Right ventricle myocardium inferior (tissue), 1 donor: ENCODE measurements at regions not wholly inside any gene's neighbourhood (a gene's known extent, or its start where the extent isn't known, plus 50 kb on each side); places are given as distances from the start of the nearest gene placed in this dataset.
A peak's percentile ranks its signal among the peaks of the same experiment; 100 is the strongest.
"Not testable (repeated sequence)": the region's sequence is repeated elsewhere in the genome, so short reads cannot be mapped to it uniquely, and the experiment has no call there.

ENCODE experiments used
- ATAC-seq: fragments of 200-7000 bp; cut with Tn5 transposase; one replicate; pipeline ENCODE4 v1.9.1; 2020; ENCODE audit warnings: mild to moderate bottlenecking, moderate library complexity
- DNase-seq: peaks from one replicate; pipeline ENCODE4 v3.0.0; 2021; ENCODE audit errors: missing footprints
- intact Hi-C: fragments of 100-400 bp; cut with DNase I; formaldehyde crosslinking; loops from one replicate; pipeline ENCODE4 v1.11.0; 2022
- donor health status: DM: no; HTN: yes; CAD: no; lungs with severe emphysema.

DNA sequence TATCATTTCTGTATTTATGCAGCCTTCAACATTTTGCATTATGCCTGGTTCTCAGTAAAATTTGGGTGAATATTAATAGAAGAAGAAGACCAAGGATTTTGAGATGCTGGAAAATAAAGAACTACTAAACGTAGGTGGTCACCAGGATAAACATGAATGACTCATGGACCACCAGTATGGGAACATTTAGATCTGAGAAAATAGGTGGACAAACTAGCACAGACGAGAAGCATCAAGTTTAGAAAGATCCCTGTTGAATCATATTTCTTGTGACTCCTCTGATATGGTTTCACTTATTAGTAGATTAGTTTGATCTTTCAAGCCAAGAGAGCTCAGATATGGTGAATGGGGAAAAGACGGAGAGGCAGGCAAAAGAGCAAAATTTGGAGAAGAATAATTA is 97.9 kb downstream of the RAP2B start:
- DNase-seq (no peak), ATAC-seq (no peak)
- intact Hi-C loops: no loop called here

DNA sequence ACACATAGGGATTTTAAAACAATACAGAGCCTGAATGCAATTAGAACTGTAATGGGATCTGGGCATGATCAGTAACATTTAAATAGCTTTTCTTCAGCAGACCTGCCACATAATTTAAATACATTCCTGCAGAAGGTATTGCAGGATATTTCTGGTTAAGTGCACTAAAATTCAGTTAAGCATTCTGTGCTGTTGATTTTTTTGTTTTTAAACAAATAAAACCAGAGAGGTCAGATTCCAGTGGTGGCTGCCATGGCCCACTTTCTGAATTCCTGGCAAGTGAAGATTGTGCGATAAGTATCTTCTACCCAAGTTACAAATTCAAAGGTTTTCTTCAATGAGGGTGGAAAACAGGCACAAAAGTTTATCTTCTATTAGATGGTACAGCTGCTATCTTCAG is 98.7 kb downstream of the RAP2B start:
- no peak for DNase-seq
- intact Hi-C loops: no loop called here
- ATAC-seq: no peak

DNA sequence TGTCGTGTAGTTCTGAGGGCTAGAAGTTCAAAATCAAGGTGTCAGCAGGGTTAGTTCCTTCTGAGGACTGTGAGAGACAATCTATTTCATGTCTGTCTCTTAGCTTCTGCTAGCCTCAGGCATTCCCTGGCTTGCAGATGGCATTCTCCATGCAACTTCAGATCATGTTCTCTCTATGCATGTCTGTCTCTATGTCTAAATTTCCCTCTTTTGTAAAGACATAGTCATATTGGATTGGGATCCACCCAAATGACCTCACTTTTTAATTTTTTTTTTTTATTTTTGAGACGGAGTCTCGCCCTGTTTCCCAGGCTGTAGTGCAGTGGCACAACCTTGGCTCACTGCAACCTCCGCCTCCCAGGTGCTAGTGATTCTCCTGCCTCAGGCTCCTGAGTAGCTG is 104.6 kb downstream of the RAP2B start:
- ATAC-seq: no peak
- intact Hi-C loops: no loop called here
- DNase-seq: no peak

DNA sequence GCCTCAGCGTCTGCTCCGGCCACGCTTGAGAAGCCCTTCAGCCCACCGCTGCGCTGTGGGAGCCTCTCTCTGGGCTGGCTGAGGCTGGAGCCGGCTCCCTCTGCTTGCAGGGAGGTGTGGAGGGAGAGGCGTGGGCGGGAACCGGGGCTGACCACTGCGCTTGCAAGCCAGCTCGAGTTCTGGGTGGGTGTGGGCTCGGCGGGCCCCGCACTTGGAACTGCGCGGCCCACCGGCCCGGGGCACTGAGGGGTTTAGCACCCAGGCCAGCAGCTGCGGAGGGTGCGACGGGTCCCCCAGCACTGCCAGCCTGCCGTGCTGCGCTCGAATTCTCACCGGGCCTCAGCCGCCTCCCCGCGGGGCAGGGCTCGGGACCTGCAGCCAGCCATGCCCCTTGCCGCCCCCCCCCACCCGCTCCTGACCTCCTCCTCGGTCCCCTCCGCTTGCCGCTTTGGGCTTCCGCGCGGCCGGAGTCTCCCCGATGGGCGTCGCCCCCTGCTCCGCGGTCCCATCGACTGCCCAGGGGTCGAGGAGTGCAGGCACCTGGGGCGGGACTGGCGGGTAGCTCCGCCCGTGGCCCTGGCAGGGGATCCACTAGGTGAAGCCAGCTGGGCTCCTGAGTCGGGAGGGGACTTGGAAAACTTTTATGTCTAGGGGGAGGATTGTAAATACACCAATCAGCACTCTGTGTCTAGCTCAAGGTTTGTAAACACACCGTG is 106.7 kb downstream of the RAP2B start:
- no peak for DNase-seq
- ATAC-seq: no peak
- intact Hi-C loops: no loop called here

DNA sequence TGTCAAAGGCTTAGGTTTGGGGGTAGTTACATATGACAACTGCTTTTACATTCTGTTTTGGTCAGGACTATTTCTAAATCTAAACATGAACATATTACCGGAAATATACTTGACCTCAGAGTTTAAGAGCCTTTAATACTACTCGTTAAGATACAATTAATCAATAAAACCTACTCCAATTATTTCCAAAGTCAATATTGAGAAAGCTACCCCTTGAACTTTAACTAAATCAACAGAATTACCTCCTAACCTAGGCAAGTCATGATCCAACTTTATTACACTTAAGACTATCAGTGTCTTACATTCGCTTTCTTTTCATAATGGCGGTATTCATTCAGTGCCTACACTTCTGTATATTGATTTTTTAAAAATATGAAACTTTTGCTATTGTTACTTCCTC is 107.7 kb downstream of the RAP2B start:
- no peak for ATAC-seq
- DNase-seq: no peak
- intact Hi-C loops: no loop called here

DNA sequence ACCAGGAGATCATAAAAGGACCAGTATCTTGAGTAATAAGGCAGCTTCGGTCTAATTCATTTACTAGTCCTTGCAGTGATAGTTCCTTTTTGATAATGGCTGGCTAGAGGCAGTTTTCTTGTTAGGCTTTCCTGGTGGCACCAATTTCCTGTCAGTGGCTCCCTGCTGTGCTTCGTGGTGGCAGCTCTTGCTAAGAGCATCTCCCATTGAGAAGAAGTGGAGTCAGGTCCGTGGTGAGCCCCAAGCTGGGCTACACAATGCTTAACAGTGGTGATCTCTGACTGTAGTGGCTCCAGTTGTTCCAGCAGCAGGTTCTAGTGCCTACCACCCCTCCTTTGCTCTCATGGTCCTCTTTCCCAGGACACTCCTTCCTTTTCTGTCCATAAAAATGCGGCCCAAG is 111.2 kb downstream of the RAP2B start:
- no peak for ATAC-seq
- intact Hi-C loops: no loop called here
- no peak for DNase-seq

DNA sequence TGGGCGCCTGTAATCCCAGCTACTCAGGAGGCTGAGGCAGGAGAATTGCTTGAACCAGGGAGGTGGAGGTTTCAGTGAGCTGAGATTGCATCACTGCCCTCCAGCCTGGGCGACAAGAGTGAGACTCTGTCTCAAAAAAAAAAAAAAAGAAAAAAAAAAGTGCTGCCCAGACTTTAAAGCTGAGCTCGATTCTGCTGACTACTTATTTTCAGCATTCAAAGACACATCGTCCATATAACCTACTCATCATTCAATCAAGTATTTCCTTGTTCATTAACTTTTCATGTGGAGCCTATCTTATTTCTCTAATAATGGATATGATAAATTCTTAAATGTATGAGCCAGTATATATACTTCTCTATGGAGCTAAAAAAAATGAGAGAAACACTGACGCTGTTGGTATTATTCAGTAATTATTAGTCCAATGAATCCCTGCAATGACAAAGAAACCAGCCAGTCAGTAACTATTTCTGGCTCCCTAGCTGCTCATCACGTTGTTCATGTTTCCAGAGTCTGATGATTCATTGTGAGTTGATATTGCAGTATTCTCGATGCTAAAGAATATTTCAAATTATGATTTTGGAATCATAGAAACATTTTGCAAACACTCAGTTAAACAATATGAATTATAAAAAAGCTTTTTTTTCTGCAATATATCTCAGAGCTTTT is 111.9 kb downstream of the RAP2B start:
- intact Hi-C loops: no loop called here
- DNase-seq (no peak), ATAC-seq (no peak)

DNA sequence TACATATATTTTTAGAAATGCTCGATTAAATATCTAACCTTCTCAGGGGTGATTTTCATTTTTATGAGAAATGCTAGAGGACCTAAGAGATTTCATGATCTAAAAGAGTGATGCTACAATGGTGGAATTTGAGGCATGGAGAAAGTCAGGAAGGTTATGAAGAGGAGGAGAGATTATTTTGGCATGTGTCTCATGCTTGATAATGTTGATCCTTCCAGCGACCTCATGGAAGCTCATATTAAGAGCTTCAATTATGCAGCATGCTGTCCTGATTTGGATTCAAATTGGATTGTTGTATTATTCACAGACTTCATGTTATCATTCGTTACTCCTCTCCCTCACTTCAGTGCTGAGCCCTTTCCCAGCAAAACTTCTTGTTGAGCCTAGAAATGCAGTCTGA is 112.5 kb downstream of the RAP2B start:
- intact Hi-C loops: no loop called here
- no peak for DNase-seq
- ATAC-seq: no peak

DNA sequence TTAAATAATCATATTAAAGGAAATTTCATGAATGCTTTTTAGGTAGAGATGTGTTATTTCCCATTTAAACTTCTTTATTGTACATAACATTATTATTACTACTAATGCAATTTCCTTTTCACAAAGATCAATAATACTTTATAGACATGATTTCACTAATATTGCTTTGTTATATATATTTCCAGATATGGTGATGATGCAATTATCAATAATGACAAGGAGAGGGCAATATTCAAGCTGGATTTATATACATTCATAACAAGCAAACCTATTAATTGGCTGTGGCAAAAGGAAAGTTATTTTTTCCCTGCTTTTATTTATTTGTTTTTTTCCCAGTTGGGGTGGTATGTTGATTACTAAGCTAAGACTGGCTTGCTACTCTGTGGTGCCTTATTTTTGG is 113.5 kb downstream of the RAP2B start:
- intact Hi-C loops: no loop called here
- ATAC-seq: no peak
- DNase-seq: no peak

DNA sequence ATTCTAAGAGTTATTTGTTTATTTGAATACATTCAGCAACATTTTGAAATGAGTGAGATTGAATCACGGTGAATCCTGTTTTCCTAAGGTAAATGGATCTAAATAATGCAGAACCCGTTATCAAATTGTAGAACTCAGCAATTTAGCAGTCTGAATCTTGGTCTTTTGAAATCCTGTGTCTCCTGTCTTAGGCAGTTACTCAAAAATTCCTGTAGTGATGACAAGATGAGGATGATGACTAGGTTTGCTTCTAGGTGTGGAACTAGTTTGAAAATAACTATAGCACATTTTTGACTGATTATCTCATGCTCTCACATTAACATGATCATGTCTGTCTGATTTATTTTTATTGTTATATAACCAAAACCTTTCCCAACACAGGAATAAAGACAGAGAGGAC is 115.0 kb downstream of the RAP2B start:
- no peak for ATAC-seq

DNA sequence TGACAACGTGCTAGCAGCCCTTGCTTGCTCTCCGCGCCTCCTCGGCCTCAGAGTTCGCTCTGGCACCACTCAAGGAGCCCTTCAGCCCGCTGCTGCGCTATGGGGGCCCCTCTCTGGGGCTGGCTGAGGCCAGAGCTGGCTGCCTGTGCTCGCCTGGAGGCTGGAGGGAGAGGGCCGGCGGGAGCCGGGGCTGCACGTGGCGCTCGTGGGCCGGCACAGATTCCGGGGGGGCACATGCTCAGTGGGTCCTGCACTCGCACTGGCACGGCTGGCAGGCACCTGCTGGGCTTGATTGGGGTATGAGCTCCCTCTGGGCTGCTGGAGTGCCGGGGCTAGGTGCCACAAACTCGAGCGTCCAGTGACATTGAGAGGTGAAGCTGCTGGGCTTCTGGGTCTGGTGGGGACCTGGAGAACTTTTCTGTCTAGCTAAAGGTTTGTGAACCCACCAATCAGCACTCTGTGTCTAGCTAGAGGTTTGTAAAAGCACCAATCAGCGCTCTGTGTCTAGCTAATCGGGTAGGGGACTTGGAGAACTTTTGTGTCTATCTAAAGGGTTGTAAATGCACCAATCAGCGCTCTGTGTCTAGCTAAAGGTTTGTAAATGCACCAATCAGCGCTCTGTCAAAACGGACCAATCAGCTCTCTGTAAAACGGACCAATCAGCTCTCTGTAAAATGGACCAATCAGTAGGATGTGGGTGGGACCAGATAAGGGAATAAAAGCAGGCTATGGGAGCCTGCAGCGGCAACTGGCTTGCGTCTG is 119.4 kb downstream of the RAP2B start:
- DNase-seq, ATAC-seq: not testable (repeated sequence)
- intact Hi-C loops: loop anchor here (10.0 kb wide), 1 partner anchor 237 kb away; no protein-coding TSS in a partner anchor

More for the DNA sequence above, 115.0 kb downstream of the RAP2B start:
- DNase-seq: no peak
- intact Hi-C loops: no loop called here

DNA sequence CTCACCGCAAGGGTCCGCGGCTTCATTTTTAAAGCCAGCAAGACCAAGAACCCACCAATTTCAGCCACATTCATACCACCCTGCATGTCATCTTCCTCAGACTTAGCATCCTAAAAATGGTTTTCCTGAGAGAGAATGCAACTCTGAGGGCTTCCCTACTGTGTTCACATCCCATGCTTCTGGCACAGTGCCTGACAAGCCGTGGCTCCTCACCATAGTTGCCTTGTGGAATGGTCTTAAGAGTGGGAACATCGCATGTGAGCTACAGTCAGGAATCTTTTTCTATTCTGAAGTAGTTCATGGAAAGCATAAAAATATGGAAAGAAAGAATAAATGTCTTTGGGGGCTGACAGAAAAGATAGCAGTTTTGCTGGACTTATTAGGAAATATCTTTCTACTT is 120.3 kb downstream of the RAP2B start:
- intact Hi-C loops: loop anchor here (10.0 kb wide), 1 partner anchor 238 kb away; no protein-coding TSS in a partner anchor
- ATAC-seq: no peak
- no peak for DNase-seq

DNA sequence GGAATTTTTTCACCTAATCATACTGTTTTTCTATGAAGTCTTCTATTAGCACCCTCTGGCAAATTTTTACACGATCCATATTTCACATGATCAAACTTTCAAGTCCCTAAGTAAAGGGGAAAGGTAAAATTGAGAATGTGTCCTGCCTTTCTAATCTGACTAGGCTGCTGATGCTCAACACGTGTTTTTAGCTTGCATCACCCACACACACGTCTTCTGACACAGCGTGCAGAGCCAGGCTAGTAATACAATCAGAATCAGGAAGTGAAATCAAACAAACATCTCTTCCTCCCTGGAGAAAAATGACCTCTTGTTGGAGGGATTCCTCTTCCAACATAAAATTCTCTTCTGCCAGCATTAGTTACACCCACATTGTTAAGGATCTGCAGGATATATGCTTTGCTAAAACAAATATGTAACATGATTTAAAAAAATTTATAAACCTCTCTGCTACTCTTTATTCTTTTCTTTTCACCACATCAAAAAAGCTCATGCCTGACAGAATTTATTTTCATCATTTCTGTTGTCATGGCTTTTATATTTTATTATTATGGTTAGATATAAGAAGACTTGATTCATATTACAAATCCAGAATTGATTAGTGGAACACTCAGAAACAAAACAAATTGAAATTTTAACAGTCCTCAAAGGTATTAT is 122.4 kb downstream of the RAP2B start:
- ATAC-seq: peak; percentile 78
- intact Hi-C loops: loop anchor here (2.0 to 10.0 kb wide), 2 partner anchors 122 to 240 kb away; partner anchors contain the start of gene RAP2B
- no peak for DNase-seq

DNA sequence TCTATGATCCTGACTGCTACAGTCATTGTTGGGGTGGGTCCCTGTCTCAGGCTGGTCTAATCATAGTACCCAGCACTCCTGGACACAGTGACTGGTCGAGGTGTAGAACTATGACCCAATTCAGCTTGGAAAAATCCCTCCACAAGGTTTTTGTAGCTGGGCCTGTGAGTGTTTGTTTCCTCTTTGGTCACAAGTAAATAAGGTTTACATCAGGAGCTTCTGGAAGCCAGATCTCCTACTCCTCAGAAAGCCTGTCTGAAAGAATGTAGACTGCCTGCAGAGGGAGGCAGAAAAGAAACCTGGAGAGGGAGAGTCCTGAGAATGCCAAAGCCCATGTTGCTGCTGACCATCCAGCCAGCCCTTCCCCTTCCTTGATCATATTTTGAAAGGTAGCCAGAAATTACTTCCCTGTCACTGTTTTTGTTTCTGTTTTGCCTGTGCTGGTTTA is 123.2 kb downstream of the RAP2B start:
- peak; percentile 37 for ATAC-seq
- intact Hi-C loops: loop anchor here (2.0 to 10.0 kb wide), 2 partner anchors 122 to 240 kb away; partner anchors contain the start of gene RAP2B

DNA sequence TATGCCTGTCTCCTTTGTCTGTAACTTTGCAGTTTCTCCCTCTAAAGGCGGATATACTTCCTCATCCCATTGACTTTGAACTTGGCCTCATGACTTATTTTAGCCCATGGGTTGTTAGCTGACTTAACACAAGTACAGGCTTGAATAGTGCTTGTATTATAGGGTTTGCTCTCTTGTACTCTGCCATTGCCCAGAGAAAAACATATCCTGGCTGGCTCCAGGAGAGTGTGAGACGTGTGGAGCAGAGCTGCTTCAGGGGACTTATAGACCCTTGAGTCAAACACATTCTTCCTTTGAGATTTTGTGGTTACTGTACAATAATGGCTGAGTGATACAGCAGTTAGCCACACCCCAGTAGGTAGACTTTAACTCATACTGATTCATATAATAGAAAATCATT is 124.0 kb downstream of the RAP2B start:
- ATAC-seq (no peak), DNase-seq (no peak)
- intact Hi-C loops: loop anchor here (2.0 to 10.0 kb wide), 2 partner anchors 123 to 241 kb away; partner anchors contain the start of gene RAP2B

More for the DNA sequence above, 123.2 kb downstream of the RAP2B start:
- no peak for DNase-seq

DNA sequence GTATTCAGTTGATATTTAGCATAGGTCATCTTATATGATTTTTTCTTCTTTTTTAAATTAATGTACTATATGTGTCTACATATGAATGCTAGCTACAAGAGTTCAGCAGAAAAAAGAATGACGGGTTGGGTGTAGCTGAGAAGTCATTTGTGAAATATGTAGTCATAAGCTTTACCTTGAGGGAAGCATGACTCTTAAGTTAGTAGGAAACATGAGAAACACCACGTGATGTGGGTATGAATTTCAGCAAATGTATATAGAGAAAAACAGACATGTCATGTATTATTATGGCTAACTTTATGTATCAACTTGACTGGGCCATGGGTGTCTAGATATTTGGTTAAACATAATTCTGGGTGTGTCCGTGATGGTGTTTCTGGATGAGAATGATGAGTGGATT is 125.0 kb downstream of the RAP2B start:
- intact Hi-C loops: loop anchor here (10.0 kb wide), 1 partner anchor 242 kb away; no protein-coding TSS in a partner anchor
- ATAC-seq: no peak
- no peak for DNase-seq

DNA sequence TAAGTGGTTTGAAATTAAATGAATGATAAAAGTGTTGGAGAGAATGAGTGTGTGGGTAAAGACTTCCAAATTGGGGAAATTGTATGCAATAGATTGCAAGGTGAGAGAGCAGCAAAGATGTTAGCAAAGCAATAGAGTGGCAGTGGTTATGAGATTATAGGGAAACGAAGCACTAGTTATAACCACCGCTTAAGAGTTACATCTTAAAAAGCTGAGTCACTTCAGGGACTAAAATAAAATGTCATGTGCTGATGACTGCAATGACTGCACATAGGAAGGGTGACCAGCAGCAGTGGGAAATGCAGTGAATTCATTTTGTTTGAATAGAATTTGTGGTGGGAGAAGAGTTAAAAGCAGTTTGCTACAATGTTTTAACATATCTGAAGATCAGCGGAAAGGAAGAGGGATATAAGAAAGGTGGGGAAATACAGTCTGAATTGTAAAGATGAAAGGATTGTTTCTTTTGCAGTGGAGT is 127.3 kb downstream of the RAP2B start:
- peak; percentile 69 for ATAC-seq
- intact Hi-C loops: loop anchor here (10.0 kb wide), 1 partner anchor 245 kb away; no protein-coding TSS in a partner anchor

DNA sequence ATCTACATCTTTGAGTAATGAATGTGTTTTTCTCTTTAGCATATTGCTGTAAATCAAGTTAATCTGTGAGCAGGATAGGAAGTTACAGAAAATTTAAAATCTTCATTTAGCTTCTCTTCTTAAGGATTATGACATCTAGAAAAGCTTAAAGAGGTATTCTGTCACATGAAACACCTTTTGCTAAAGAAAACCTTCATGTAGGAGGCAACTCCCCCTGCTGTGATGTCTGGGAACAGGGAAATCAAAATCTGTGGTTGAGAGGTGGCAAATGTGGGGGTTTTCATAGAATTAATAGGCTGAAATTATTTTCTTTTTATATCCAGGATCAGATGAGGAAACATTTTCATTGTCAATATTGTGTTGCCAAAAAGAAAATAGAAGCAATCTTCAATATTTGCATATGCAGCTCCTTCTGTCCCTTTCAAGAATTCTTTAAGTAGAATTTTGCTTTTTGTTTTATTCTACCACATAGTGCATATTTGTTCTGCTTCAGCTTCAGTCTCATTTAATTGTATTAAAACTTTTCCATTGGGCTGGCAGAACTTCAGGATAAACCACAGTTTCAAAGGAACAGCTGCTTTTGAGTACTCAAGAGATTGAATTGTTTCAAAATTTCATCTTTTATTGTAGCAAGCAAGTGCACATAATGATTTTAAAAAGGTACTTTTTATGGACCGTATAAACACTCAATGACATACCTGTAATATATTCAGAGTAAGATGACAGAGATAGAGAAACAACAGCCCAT is 128.4 kb downstream of the RAP2B start:
- no peak for ATAC-seq
- intact Hi-C loops: no loop called here
- DNase-seq: no peak

More for the DNA sequence above, 127.3 kb downstream of the RAP2B start:
- DNase-seq: no peak
